C4-2B (cell line): ENCODE measurements at regions not wholly inside any gene's neighbourhood (a gene's known extent, or its start where the extent isn't known, plus 50 kb on each side); places are given as distances from the start of the nearest gene placed in this dataset.

ENCODE experiments used
- ZFX ChIP-seq: fragments of 450-650 bp; IDR thresholded peaks from 2 replicates; pipeline ENCODE4 v1.6.1; 2017
- TF ChIP-seq, protein P1 (sequence below): fragments of 450-650 bp; conservative IDR thresholded peaks from 2 replicates; pipeline ENCODE4 v1.5.1; 2017; ENCODE audit warnings: mild to moderate bottlenecking

GRCh38 chr11:104725796-104726408 lies 172.4 kb downstream of the CASP12 start:
- TF ChIP-seq, protein P1, sequence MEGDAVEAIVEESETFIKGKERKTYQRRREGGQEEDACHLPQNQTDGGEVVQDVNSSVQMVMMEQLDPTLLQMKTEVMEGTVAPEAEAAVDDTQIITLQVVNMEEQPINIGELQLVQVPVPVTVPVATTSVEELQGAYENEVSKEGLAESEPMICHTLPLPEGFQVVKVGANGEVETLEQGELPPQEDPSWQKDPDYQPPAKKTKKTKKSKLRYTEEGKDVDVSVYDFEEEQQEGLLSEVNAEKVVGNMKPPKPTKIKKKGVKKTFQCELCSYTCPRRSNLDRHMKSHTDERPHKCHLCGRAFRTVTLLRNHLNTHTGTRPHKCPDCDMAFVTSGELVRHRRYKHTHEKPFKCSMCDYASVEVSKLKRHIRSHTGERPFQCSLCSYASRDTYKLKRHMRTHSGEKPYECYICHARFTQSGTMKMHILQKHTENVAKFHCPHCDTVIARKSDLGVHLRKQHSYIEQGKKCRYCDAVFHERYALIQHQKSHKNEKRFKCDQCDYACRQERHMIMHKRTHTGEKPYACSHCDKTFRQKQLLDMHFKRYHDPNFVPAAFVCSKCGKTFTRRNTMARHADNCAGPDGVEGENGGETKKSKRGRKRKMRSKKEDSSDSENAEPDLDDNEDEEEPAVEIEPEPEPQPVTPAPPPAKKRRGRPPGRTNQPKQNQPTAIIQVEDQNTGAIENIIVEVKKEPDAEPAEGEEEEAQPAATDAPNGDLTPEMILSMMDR: no peak
- no peak for TF ChIP-seq ZFX
